Sigmoid colon (tissue), 4 donors: ENCODE measurements at regions not wholly inside any gene's neighbourhood (a gene's known extent, or its start where the extent isn't known, plus 50 kb on each side); places are given as distances from the start of the nearest gene placed in this dataset.

Source experiments
- CTCF ChIP-seq, 4 experiments: fragments of 450-650 bp in 3 of 4; fragments of 200-600 bp in 1 of 4; IDR thresholded peaks; one replicate each; pipeline ENCODE4 v1.5.1; 2016 to 2019; ENCODE audit warnings: antibody characterized with exemption in 4 of 4, mild to moderate bottlenecking in 3 of 4, moderate library complexity in 2 of 4
- EP300 ChIP-seq, 4 donors: sonication (generic); formaldehyde crosslinking; IDR thresholded peaks; one replicate each; pipeline ENCODE4 v1.6.1; 2017; ENCODE audit warnings: antibody characterized with exemption in 4 of 4
- POLR2A ChIP-seq, 2 donors: fragments of 450-650 bp; IDR thresholded peaks; one replicate each; pipeline ENCODE4 v1.6.1; 2016; ENCODE audit warnings: antibody characterized with exemption in 2 of 2, mild to moderate bottlenecking in 2 of 2, moderate library complexity in 2 of 2
- POLR2AphosphoS5 ChIP-seq, 4 donors: sonication (generic); formaldehyde crosslinking; IDR thresholded peaks; one replicate each; pipeline ENCODE4 v1.6.1; 2017; ENCODE audit warnings: antibody characterized with exemption in 4 of 4

GRCh38 chr14:78073028-78073427 lies 97.1 kb upstream of the NRXN3 start:
- TF ChIP-seq CTCF (IDR thresholded peaks at IDR 0.05): no peak
- no peak for TF ChIP-seq POLR2AphosphoS5 (IDR thresholded peaks at IDR 0.05)
- no peak for TF ChIP-seq POLR2A (IDR thresholded peaks at IDR 0.05)
- no peak for TF ChIP-seq EP300 (IDR thresholded peaks at IDR 0.05)
